GM23248 (cell line): ENCODE measurements at regions not wholly inside any gene's neighbourhood (a gene's known extent, or its start where the extent isn't known, plus 50 kb on each side); places are given as distances from the start of the nearest gene placed in this dataset.

Experiments used
- DNase-seq: peaks from one replicate; pipeline ENCODE4 v3.0.0-alpha.2; 2015
- H2AFZ ChIP-seq: fragments of 200-600 bp; sonication (generic); 2 replicates; pipeline ENCODE4 v1.6.1; 2016; ENCODE audit warnings: antibody characterized with exemption
- H3F3A ChIP-seq: fragments of 200-600 bp; sonication (generic); 2 replicates; pipeline ENCODE4 v1.6.1; 2016; ENCODE audit warnings: mild to moderate bottlenecking, antibody characterized with exemption, mixed run types; ENCODE audit not compliant: insufficient read depth
- H3K27ac ChIP-seq: fragments of 200-600 bp; sonication (generic); 2 replicates; pipeline ENCODE4 v1.5.1; 2016; ENCODE audit warnings: mild to moderate bottlenecking
- H3K27me3 ChIP-seq: fragments of 200-600 bp; sonication (generic); replicated peaks from 2 replicates; pipeline ENCODE4 v1.6.1; 2016; ENCODE audit warnings: mild to moderate bottlenecking; ENCODE audit not compliant: insufficient read depth
- H3K36me3 ChIP-seq: fragments of 200-600 bp; sonication (generic); 2 replicates; pipeline ENCODE4 v1.6.1; 2016; ENCODE audit warnings: low read depth, mild to moderate bottlenecking
- H3K4me1 ChIP-seq: fragments of 200-600 bp; sonication (generic); 2 replicates; pipeline ENCODE4 v1.6.1; 2016; ENCODE audit warnings: mild to moderate bottlenecking; ENCODE audit not compliant: insufficient read depth
- H3K4me2 ChIP-seq: fragments of 200-600 bp; sonication (generic); one replicate; pipeline ENCODE4 v1.6.1; 2016; ENCODE audit warnings: mild to moderate bottlenecking; ENCODE audit not compliant: unreplicated experiment
- H3K4me3 ChIP-seq: fragments of 200-600 bp; sonication (generic); 2 replicates; pipeline ENCODE4 v1.5.1; 2016; ENCODE audit warnings: mild to moderate bottlenecking
- H3K79me2 ChIP-seq: fragments of 200-600 bp; sonication (generic); 2 replicates; pipeline ENCODE4 v1.6.1; 2016; ENCODE audit warnings: mild to moderate bottlenecking; ENCODE audit not compliant: insufficient read depth
- H3K9ac ChIP-seq: fragments of 200-600 bp; sonication (generic); 2 replicates; pipeline ENCODE4 v1.6.1; 2016; ENCODE audit warnings: mild to moderate bottlenecking
- H3K9me2 ChIP-seq: fragments of 200-600 bp; sonication (generic); 2 replicates; pipeline ENCODE4 v1.6.1; 2016; ENCODE audit warnings: mixed run types, mild to moderate bottlenecking, moderate library complexity; ENCODE audit not compliant: insufficient read depth
- H3K9me3 ChIP-seq: fragments of 200-600 bp; sonication (generic); one replicate; pipeline ENCODE4 v1.6.1; 2017; ENCODE audit warnings: low read depth
- H4K20me1 ChIP-seq: fragments of 200-600 bp; sonication (generic); 2 replicates; pipeline ENCODE4 v1.6.0; 2016; ENCODE audit not compliant: insufficient read depth
- EZH2 ChIP-seq: fragments of 200-600 bp; sonication (generic); IDR thresholded peaks from 2 replicates; pipeline ENCODE4 v1.6.1; 2018; ENCODE audit warnings: antibody characterized with exemption, mild to moderate bottlenecking; ENCODE audit not compliant: insufficient read depth, poor library complexity, severe bottlenecking
- EZH2phosphoT487 ChIP-seq: fragments of 200-600 bp; sonication (generic); IDR thresholded peaks from 2 replicates; pipeline ENCODE4 v1.6.1; 2018; ENCODE audit warnings: antibody characterized with exemption, moderate library complexity, mild to moderate bottlenecking, low read depth; ENCODE audit not compliant: insufficient read depth
- WGBS, 2 experiments: methylation state at CpG; one replicate each; pipeline ENCODE4 v1.1.6; 2015 to 2017; ENCODE audit warnings: low lambda C conversion rate in 2 of 2, low coverage in 1 of 2; ENCODE audit errors: missing lambda C conversion rate in 2 of 2; 5-methylcytosine and 5-hydroxymethylcytosine counted together
- in situ Hi-C: fragments of 300-500 bp; cut with MboI; formaldehyde crosslinking; loops from 2 replicates; pipeline ENCODE4 v1.15.0; 2020

- WGBS, 2 experiments: 16 to 25% methylated on average over 7 of the region's 7 CpGs
- in situ Hi-C loops: no loop called here
- Histone ChIP-seq H4K20me1 (no peaks in the 10 kb centered on the region), H3K4me2 (no peak overlapping the region), H2AFZ (no peak overlapping the region), H3K9me3 (no peaks in the 10 kb centered on the region), H3K27ac (no peak overlapping the region), H3K36me3 (no peaks in the 10 kb centered on the region), H3K27me3 (no peaks in the 10 kb centered on the region), H3K4me3 (no peak overlapping the region), H3K79me2 (no peaks in the 10 kb centered on the region), H3K4me1 (no peaks in the 10 kb centered on the region), H3F3A (no peaks in the 10 kb centered on the region), H3K9me2 (no peaks in the 10 kb centered on the region), H3K9ac (no peak overlapping the region)
- DNase-seq: no peak
- no peak for TF ChIP-seq EZH2phosphoT487
- no peak for TF ChIP-seq EZH2
These were observed 60.2 kb upstream of the ACTRT2 start for GRCh38 chr1:2961081-2961480.

GRCh38 chr1:2961661-2962060, 59.6 kb upstream of the ACTRT2 start:
- H3K27ac ChIP-seq: no peak overlapping the region
- no peaks in the 10 kb centered on the region for H3K9me3 ChIP-seq
- 31 to 48% methylated on average over 14 of the region's 14 CpGs for WGBS, 2 experiments
- no peak for DNase-seq
- no peaks in the 10 kb centered on the region for H3K79me2 ChIP-seq
- in situ Hi-C loops: no loop called here
- no peaks in the 10 kb centered on the region for H3K27me3 ChIP-seq
- no peaks in the 10 kb centered on the region for H3K9me2 ChIP-seq
- no peaks in the 10 kb centered on the region for H3K4me1 ChIP-seq
- no peak overlapping the region for H3K4me3 ChIP-seq
- H3F3A ChIP-seq: no peaks in the 10 kb centered on the region
- no peak overlapping the region for H3K9ac ChIP-seq
- no peaks in the 10 kb centered on the region for H4K20me1 ChIP-seq
- no peak overlapping the region for H2AFZ ChIP-seq
- no peak overlapping the region for H3K4me2 ChIP-seq
- no peaks in the 10 kb centered on the region for H3K36me3 ChIP-seq
- no peak for TF ChIP-seq EZH2phosphoT487
- no peak for TF ChIP-seq EZH2

- no peaks in the 10 kb centered on the region for H3K9me2 ChIP-seq
- H3K9me3 ChIP-seq: no peaks in the 10 kb centered on the region
- H3K27me3 ChIP-seq: no peaks in the 10 kb centered on the region
- no peak for DNase-seq
- no peak overlapping the region for H3K4me3 ChIP-seq
- in situ Hi-C loops: no loop called here
- no peaks in the 10 kb centered on the region for H4K20me1 ChIP-seq
- H3K27ac ChIP-seq: no peak overlapping the region
- H2AFZ ChIP-seq: no peak overlapping the region
- no peaks in the 10 kb centered on the region for H3K79me2 ChIP-seq
- H3K4me1 ChIP-seq: no peaks in the 10 kb centered on the region
- no peak for TF ChIP-seq EZH2
- no peak for TF ChIP-seq EZH2phosphoT487
- WGBS, 2 experiments: 18 to 21% methylated on average over 11 of the region's 11 CpGs
- H3F3A ChIP-seq: no peaks in the 10 kb centered on the region
- H3K9ac ChIP-seq: no peak overlapping the region
- H3K36me3 ChIP-seq: no peaks in the 10 kb centered on the region
- no peak overlapping the region for H3K4me2 ChIP-seq
These were observed 59.2 kb upstream of the ACTRT2 start for GRCh38 chr1:2962061-2962460.

GRCh38 chr1:2962541-2962940, 58.7 kb upstream of the ACTRT2 start:
- H3F3A ChIP-seq: no peaks in the 10 kb centered on the region
- WGBS, 2 experiments: 19% methylated on average over 8 of the region's 8 CpGs
- no peaks in the 10 kb centered on the region for H3K9me2 ChIP-seq
- no peaks in the 10 kb centered on the region for H3K4me1 ChIP-seq
- no peak overlapping the region for H3K9ac ChIP-seq
- TF ChIP-seq EZH2 (no peak), EZH2phosphoT487 (no peak)
- no peak overlapping the region for H3K4me2 ChIP-seq
- no peak overlapping the region for H3K27ac ChIP-seq
- no peak overlapping the region for H3K4me3 ChIP-seq
- no peaks in the 10 kb centered on the region for H4K20me1 ChIP-seq
- no peaks in the 10 kb centered on the region for H3K36me3 ChIP-seq
- no peaks in the 10 kb centered on the region for H3K9me3 ChIP-seq
- in situ Hi-C loops: no loop called here
- no peaks in the 10 kb centered on the region for H3K79me2 ChIP-seq
- H3K27me3 ChIP-seq: no peaks in the 10 kb centered on the region
- no peak overlapping the region for H2AFZ ChIP-seq
- no peak for DNase-seq

- TF ChIP-seq EZH2 (no peak), EZH2phosphoT487 (no peak)
- H3K36me3 ChIP-seq: no peaks in the 10 kb centered on the region
- no peaks in the 10 kb centered on the region for H4K20me1 ChIP-seq
- DNase-seq: no peak
- in situ Hi-C loops: no loop called here
- no peaks in the 10 kb centered on the region for H3F3A ChIP-seq
- no peaks in the 10 kb centered on the region for H3K27me3 ChIP-seq
- H3K4me2 ChIP-seq: no peak overlapping the region
- H3K79me2 ChIP-seq: no peaks in the 10 kb centered on the region
- H3K27ac ChIP-seq: no peak overlapping the region
- no peak overlapping the region for H3K4me3 ChIP-seq
- WGBS, 2 experiments: 23 to 26% methylated on average over 12 to 13 of the region's 13 CpGs
- no peaks in the 10 kb centered on the region for H3K4me1 ChIP-seq
- H3K9me2 ChIP-seq: no peaks in the 10 kb centered on the region
- no peaks in the 10 kb centered on the region for H3K9me3 ChIP-seq
- H3K9ac ChIP-seq: no peak overlapping the region
- no peak overlapping the region for H2AFZ ChIP-seq
These were observed 58.3 kb upstream of the ACTRT2 start for GRCh38 chr1:2962946-2963345.
